Gastroesophageal sphincter (tissue), 4 donors: ENCODE measurements at regions not wholly inside any gene's neighbourhood (a gene's known extent, or its start where the extent isn't known, plus 50 kb on each side); places are given as distances from the start of the nearest gene placed in this dataset.

Experiments used
- ATAC-seq: fragments of 150-250 bp; one replicate; pipeline ENCODE4 v1.9.1; 2016; ENCODE audit warnings: mild to moderate bottlenecking, moderate library complexity
- H3K27ac ChIP-seq, 4 donors: fragments of 200-600 bp; sonication (generic) in 3 of 4; 1 replicate in 3 of 4; 2 replicates in 1 of 4; pipeline ENCODE4 v1.5.1; 2016 to 2019
- H3K27me3 ChIP-seq: fragments of 200-600 bp; sonication (generic); one replicate; pipeline ENCODE4 v1.5.1; 2019
- H3K36me3 ChIP-seq, 2 donors: fragments of 200-600 bp; sonication (generic); one replicate each; pipeline ENCODE4 v1.5.1; 2019; ENCODE audit warnings: control low read depth in 1 of 2
- H3K4me1 ChIP-seq, 3 donors: fragments of 200-600 bp; sonication (generic); 1 replicate in 2 of 3; 2 replicates in 1 of 3; pipeline ENCODE4 v1.5.1; 2016 to 2019; ENCODE audit warnings: control low read depth in 2 of 3
- H3K4me3 ChIP-seq, 2 donors: fragments of 200-600 bp; sonication (generic); one replicate each; pipeline ENCODE4 v1.5.1; 2019; ENCODE audit warnings: mild to moderate bottlenecking in 1 of 2, moderate library complexity in 1 of 2
- H3K9me3 ChIP-seq, 3 donors: fragments of 200-600 bp; sonication (generic); one replicate each; pipeline ENCODE4 v1.5.1; 2017 to 2019; ENCODE audit warnings: control low read depth in 2 of 3
- EP300 ChIP-seq: sonication (generic); formaldehyde crosslinking; IDR thresholded peaks from one replicate; pipeline ENCODE4 v1.6.1; 2017; ENCODE audit warnings: antibody characterized with exemption, mild to moderate bottlenecking
- POLR2A ChIP-seq, 2 donors: fragments of 450-650 bp; IDR thresholded peaks; one replicate each; pipeline ENCODE4 v1.6.1; 2017; ENCODE audit warnings: antibody characterized with exemption in 2 of 2, mild to moderate bottlenecking in 2 of 2, moderate library complexity in 1 of 2
- POLR2AphosphoS5 ChIP-seq: sonication (generic); formaldehyde crosslinking; IDR thresholded peaks from one replicate; pipeline ENCODE4 v1.6.1; 2017; ENCODE audit warnings: antibody characterized with exemption
- WGBS, 2 donors: methylation state at CpG; one replicate each; pipeline ENCODE4 v1.1.5; 2018; ENCODE audit warnings: low coverage in 1 of 2; 5-methylcytosine and 5-hydroxymethylcytosine counted together
- TF ChIP-seq, protein P1 (sequence below), 4 experiments: fragments of 200-600 bp in 2 of 4; fragments of 450-650 bp in 2 of 4; sonication (generic) in 1 of 4; IDR thresholded peaks; one replicate each; pipeline ENCODE4 v1.5.1; 2017 to 2019; ENCODE audit warnings: antibody characterized with exemption in 4 of 4, mild to moderate bottlenecking in 2 of 4, moderate library complexity in 2 of 4

DNA sequence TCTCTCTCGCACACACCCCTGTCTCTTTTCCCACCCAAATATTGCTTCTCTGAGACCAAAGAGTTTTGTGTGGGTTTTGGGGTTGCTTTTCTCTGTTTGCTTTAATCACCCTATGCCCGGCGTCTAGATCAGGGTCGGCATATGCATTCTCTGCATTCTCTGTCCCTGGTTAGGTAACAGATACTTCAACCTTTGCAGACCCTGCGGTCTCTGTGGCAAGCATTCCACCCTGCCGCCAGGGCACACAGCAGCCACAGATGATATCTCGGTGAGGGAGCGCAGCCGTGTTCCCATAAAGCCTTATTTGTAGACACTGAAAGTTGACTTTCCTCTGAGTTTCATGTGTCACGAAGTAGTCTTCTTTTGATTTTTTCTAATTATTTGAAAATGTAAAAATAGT, 110.4 kb upstream of the FZD10 start:
- peaks cover 85% of the 10 kb centered on the region for H3K27me3 ChIP-seq
- WGBS, 2 donors = 63 to 82% methylated on average over 2 to 10 of the region's 10 CpGs
- TF ChIP-seq POLR2A (IDR thresholded peaks at IDR 0.05) (no peak), EP300 (no peak), POLR2AphosphoS5 (no peak)
- TF ChIP-seq, protein P1, sequence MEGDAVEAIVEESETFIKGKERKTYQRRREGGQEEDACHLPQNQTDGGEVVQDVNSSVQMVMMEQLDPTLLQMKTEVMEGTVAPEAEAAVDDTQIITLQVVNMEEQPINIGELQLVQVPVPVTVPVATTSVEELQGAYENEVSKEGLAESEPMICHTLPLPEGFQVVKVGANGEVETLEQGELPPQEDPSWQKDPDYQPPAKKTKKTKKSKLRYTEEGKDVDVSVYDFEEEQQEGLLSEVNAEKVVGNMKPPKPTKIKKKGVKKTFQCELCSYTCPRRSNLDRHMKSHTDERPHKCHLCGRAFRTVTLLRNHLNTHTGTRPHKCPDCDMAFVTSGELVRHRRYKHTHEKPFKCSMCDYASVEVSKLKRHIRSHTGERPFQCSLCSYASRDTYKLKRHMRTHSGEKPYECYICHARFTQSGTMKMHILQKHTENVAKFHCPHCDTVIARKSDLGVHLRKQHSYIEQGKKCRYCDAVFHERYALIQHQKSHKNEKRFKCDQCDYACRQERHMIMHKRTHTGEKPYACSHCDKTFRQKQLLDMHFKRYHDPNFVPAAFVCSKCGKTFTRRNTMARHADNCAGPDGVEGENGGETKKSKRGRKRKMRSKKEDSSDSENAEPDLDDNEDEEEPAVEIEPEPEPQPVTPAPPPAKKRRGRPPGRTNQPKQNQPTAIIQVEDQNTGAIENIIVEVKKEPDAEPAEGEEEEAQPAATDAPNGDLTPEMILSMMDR (IDR thresholded peaks at IDR 0.05) = no peak
- ATAC-seq = no peak
- no peaks in the 10 kb centered on the region for H3K9me3 ChIP-seq
- no peak overlapping the region for H3K4me3 ChIP-seq
- no peaks in the 10 kb centered on the region for H3K4me1 ChIP-seq
- H3K36me3 ChIP-seq = no peaks in the 10 kb centered on the region
- H3K27ac ChIP-seq = no peak overlapping the region

DNA sequence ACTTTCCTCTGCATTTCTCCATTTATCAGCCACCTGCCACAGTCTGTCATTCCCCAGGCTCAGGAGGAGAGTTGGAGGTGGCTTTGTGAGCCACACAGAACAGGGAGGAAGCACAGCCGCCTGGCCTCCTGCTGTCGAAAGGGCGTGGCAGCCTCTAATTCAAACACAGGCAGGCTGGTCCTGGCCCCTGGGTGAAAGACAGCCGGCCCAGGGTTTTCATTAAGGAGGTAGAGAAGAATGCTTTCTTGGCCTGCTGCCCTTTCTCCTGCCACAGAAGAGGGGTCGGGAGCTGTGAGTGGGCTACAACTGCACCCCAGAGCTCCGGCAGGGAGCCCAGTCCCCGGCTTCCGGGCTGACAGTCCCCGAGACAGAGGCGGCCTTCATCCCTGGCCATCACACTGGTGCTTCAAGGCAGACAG, 108.6 kb upstream of the FZD10 start:
- peaks cover 80% of the 10 kb centered on the region for H3K27me3 ChIP-seq
- WGBS, 2 donors = 24% methylated on average over 5 of the region's 10 CpGs; no CpG with 5 or more reads in 1 of the 2 donors
- H3K4me3 ChIP-seq = no peak overlapping the region
- no peaks in the 10 kb centered on the region for H3K4me1 ChIP-seq
- TF ChIP-seq, protein P1 (IDR thresholded peaks at IDR 0.05) = no peak
- TF ChIP-seq POLR2A (IDR thresholded peaks at IDR 0.05) (no peak), EP300 (no peak), POLR2AphosphoS5 (no peak)
- H3K9me3 ChIP-seq = no peaks in the 10 kb centered on the region
- ATAC-seq = no peak
- no peaks in the 10 kb centered on the region for H3K36me3 ChIP-seq
- no peak overlapping the region for H3K27ac ChIP-seq

- TF ChIP-seq, protein P1 (IDR thresholded peaks at IDR 0.05) = no peak
- TF ChIP-seq POLR2A (IDR thresholded peaks at IDR 0.05) (no peak), POLR2AphosphoS5 (no peak), EP300 (no peak)
- Histone ChIP-seq H3K9me3 (no peaks in the 10 kb centered on the region), H3K36me3 (no peaks in the 10 kb centered on the region), H3K4me3 (no peak overlapping the region), H3K27ac (no peak overlapping the region), H3K4me1 (no peaks in the 10 kb centered on the region), H3K27me3 (peaks cover 69% of the 10 kb centered on the region)
- WGBS, 2 donors = no CpG with 5 or more reads among the region's 5 CpGs
- no peak for ATAC-seq
These were observed 107.5 kb upstream of the FZD10 start for GRCh38 chr12:130054803-130055202.

DNA sequence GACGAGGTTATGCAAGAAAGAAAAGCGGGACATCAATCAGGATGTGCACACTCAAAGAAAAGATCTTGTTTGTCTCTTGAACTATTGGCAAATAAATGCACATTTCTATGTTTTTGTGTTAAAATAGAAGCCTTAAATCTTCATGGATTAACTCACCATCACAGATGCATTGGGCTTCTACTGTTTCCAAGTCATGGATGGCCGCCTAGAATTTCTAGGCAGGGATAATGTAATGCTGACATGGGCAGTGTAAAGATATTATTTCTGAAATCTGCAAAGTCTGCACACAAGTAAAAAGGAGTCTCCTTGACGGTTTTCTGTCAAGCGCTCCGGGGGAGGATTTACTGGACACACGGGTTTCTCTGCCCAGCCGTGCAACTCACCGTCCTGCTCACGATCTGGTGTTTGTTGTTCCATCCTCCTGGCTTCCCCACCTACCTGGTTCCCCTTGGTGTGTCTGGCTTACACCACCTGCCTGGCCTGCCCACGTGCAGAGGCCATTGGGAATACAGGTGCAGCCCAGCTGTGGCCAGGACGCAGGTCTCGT, 103.3 kb upstream of the FZD10 start:
- 55 to 59% methylated on average over 10 to 13 of the region's 13 CpGs for WGBS, 2 donors
- ATAC-seq = no peak

GRCh38 chr12:130063866-130064265, 98.4 kb upstream of the FZD10 start:
- WGBS, 2 donors = no CpG with 5 or more reads among the region's 9 CpGs
- no peaks in the 10 kb centered on the region for H3K9me3 ChIP-seq
- peaks cover 23% of the 10 kb centered on the region for H3K27me3 ChIP-seq
- H3K4me3 ChIP-seq = no peak overlapping the region
- H3K4me1 ChIP-seq = no peaks in the 10 kb centered on the region
- TF ChIP-seq POLR2A (IDR thresholded peaks at IDR 0.05) (no peak), EP300 (no peak), POLR2AphosphoS5 (no peak)
- TF ChIP-seq, protein P1 (IDR thresholded peaks at IDR 0.05) = no peak
- ATAC-seq = no peak
- no peak overlapping the region for H3K27ac ChIP-seq
- H3K36me3 ChIP-seq = no peaks in the 10 kb centered on the region

More for the DNA sequence above, 103.3 kb upstream of the FZD10 start:
- Histone ChIP-seq H3K4me1 (no peaks in the 10 kb centered on the region), H3K27ac (no peak overlapping the region), H3K9me3 (no peaks in the 10 kb centered on the region), H3K4me3 (no peak overlapping the region), H3K36me3 (no peaks in the 10 kb centered on the region), H3K27me3 (peaks cover 47% of the 10 kb centered on the region)
- no peak for TF ChIP-seq POLR2A (IDR thresholded peaks at IDR 0.05)
- TF ChIP-seq EP300 = no peak
